HCT116 (cell line): ENCODE measurements at regions not wholly inside any gene's neighbourhood (a gene's known extent, or its start where the extent isn't known, plus 50 kb on each side); places are given as distances from the start of the nearest gene placed in this dataset.

ENCODE experiments used
- ATAC-seq: fragments of 200-7000 bp; cut with Tn5 transposase; 2 replicates; pipeline ENCODE4 v1.9.1; 2020; ENCODE audit warnings: mild to moderate bottlenecking, moderate library complexity
- BruUV-seq: library from RNA; stranded (reverse); fragments of 400-500 nt; replicated peaks from 2 replicates; lab custom pipeline; 2021; lab: Mats Ljungman, UMichigan
- CTCF ChIA-PET: fragments of 300-600 bp; sonication (Branson Sonifier 250); formaldehyde crosslinking; loops from one replicate; lab custom pipeline; 2021; ENCODE audit warnings: antibody characterized with exemption; lab: Charles Lee
- POLR2A ChIA-PET: fragments of 300-600, 350-600 bp; sonication (Branson Sonifier 250); formaldehyde crosslinking; loops from one replicate; lab custom pipeline; 2021; ENCODE audit warnings: antibody characterized with exemption; lab: Charles Lee
- RAD21 ChIA-PET, 2 experiments: fragments of 300-600 bp; sonication (Branson Sonifier 250); formaldehyde crosslinking; loops; one replicate each; lab custom pipeline; 2023; ENCODE audit warnings: low total read pairs in 2 of 2; ENCODE audit not compliant: uncharacterized antibody in 2 of 2, unreplicated experiment in 2 of 2, low non-redundant PET in 1 of 2; lab: Charles Lee
- DNase-seq: peaks from one replicate; pipeline ENCODE4 v3.0.0-alpha.2; 2010; ENCODE audit warnings: low read depth, low spot score
- H2AFZ ChIP-seq: fragments of 200-600 bp; shearing (Covaris generic), sonication (generic); 2 replicates; pipeline ENCODE4 v1.6.1; 2017; ENCODE audit warnings: low read depth, mixed run types, mixed read lengths, antibody characterized with exemption, low read length; ENCODE audit not compliant: poor library complexity, severe bottlenecking
- H3K27ac ChIP-seq: 2 replicates; pipeline ENCODE4 v1.5.1; 2012; ENCODE audit warnings: low read depth, low read length
- H3K27me3 ChIP-seq: fragments of 200-600 bp; sonication (generic); 2 replicates; pipeline ENCODE4 v1.6.1; 2016; ENCODE audit warnings: mixed run types, low read length, mixed read lengths; ENCODE audit not compliant: insufficient read depth
- H3K36me3 ChIP-seq, 2 experiments: fragments of 200-500 bp in 1 of 2; fragments of 200-600 bp in 1 of 2; sonication (Bioruptor generic) in 1 of 2; sonication (generic) in 1 of 2; 2 replicates each; pipeline versions ENCODE4 v1.5.1 to v1.6.1; 2014 to 2016; ENCODE audit warnings: low read length in 2 of 2, inconsistent platforms in 1 of 2, mixed read lengths in 1 of 2, mixed run types in 1 of 2; ENCODE audit not compliant: insufficient read depth in 2 of 2, control insufficient read depth in 1 of 2
- H3K4me1 ChIP-seq, 2 experiments: fragments of 200-600 bp in 1 of 2; sonication (generic) in 1 of 2; 2 replicates each; pipeline versions ENCODE4 v1.5.1 to v1.6.1; 2012 to 2017; ENCODE audit warnings: low read length in 2 of 2, inconsistent platforms in 1 of 2, mild to moderate bottlenecking in 1 of 2, mixed read lengths in 1 of 2, mixed run types in 1 of 2, moderate library complexity in 1 of 2; ENCODE audit not compliant: insufficient read depth in 2 of 2, control insufficient read depth in 1 of 2
- H3K4me2 ChIP-seq: fragments of 200-600 bp; sonication (generic); 2 replicates; pipeline ENCODE4 v1.6.1; 2017; ENCODE audit warnings: mixed run types, low read length, mixed read lengths
- H3K4me3 ChIP-seq, 2 experiments: fragments of 200-600 bp in 1 of 2; sonication (generic) in 1 of 2; replicated peaks in 1 of 2; 2 replicates each; pipeline ENCODE4 v1.5.1; 2011 to 2016; ENCODE audit warnings: low read length in 2 of 2, control low read depth in 1 of 2, low read depth in 1 of 2, mild to moderate bottlenecking in 1 of 2, mixed read lengths in 1 of 2, mixed run types in 1 of 2
- H3K79me2 ChIP-seq: fragments of 200-600 bp; sonication (generic); 2 replicates; pipeline ENCODE4 v1.6.1; 2017; ENCODE audit warnings: mild to moderate bottlenecking, mixed run types, low read length, moderate library complexity, mixed read lengths; ENCODE audit not compliant: insufficient read depth
- H3K9ac ChIP-seq: fragments of 200-600 bp; sonication (generic); 2 replicates; pipeline ENCODE4 v1.6.1; 2016; ENCODE audit warnings: low read length, mixed read lengths
- H3K9me2 ChIP-seq: fragments of 200-600 bp; sonication (generic), shearing (Covaris generic); 2 replicates; pipeline ENCODE4 v1.6.1; 2017; ENCODE audit warnings: mixed run types, mild to moderate bottlenecking, moderate library complexity; ENCODE audit not compliant: insufficient read depth
- H3K9me3 ChIP-seq, 2 experiments: fragments of 200-500 bp in 1 of 2; fragments of 200-600 bp in 1 of 2; sonication (Bioruptor generic) in 1 of 2; sonication (generic) in 1 of 2; 2 replicates each; pipeline ENCODE4 v1.6.1; 2014 to 2017; ENCODE audit warnings: low read length in 2 of 2, mixed read lengths in 2 of 2, inconsistent platforms in 1 of 2, low read depth in 1 of 2, mild to moderate bottlenecking in 1 of 2, mixed run types in 1 of 2, moderate library complexity in 1 of 2; ENCODE audit not compliant: control insufficient read depth in 1 of 2, insufficient read depth in 1 of 2
- H4K20me1 ChIP-seq: fragments of 200-600 bp; sonication (generic), shearing (Covaris generic); 2 replicates; pipeline ENCODE4 v1.6.1; 2017; ENCODE audit warnings: mixed run types, mild to moderate bottlenecking, moderate library complexity; ENCODE audit not compliant: insufficient read depth
- CEBPB ChIP-seq: IDR thresholded peaks from 2 replicates; pipeline ENCODE4 v1.6.1; 2012; ENCODE audit warnings: low read depth
- CTCF ChIP-seq, 3 experiments: fragments of 200-600 bp in 1 of 3; sonication (generic) in 1 of 3; IDR thresholded peaks in 2 of 3; conservative IDR thresholded peaks in 1 of 3; 2 replicates each; pipeline ENCODE4 v1.5.1; 2012 to 2017; ENCODE audit warnings: low read depth in 2 of 3, low read length in 2 of 3, antibody characterized with exemption in 1 of 3, borderline replicate concordance in 1 of 3, control low read depth in 1 of 3, mild to moderate bottlenecking in 1 of 3, mixed read lengths in 1 of 3, mixed run types in 1 of 3, moderate library complexity in 1 of 3; ENCODE audit not compliant: insufficient read depth in 1 of 3
- EZH2 ChIP-seq: fragments of 200-600 bp; sonication (generic); IDR thresholded peaks from 2 replicates; pipeline ENCODE4 v1.6.1; 2017; ENCODE audit warnings: antibody characterized with exemption, mixed run types
- EZH2phosphoT487 ChIP-seq: fragments of 200-600 bp; IDR thresholded peaks from 2 replicates; pipeline ENCODE4 v1.6.1; 2018; ENCODE audit warnings: antibody characterized with exemption, borderline replicate concordance
- FOSL1 ChIP-seq: IDR thresholded peaks from 2 replicates; pipeline ENCODE4 v1.6.1; 2012; ENCODE audit warnings: low read depth
- JUND ChIP-seq: IDR thresholded peaks from 2 replicates; pipeline ENCODE4 v1.6.1; 2012
- POLR2A ChIP-seq: IDR thresholded peaks from 2 replicates; pipeline ENCODE4 v1.7.0; 2011; ENCODE audit warnings: borderline replicate concordance; ENCODE audit not compliant: insufficient read depth, insufficient read length; ENCODE audit errors: extremely low read depth
- POLR2AphosphoS5 ChIP-seq: IDR thresholded peaks from 2 replicates; pipeline ENCODE4 v1.6.1; 2011; ENCODE audit warnings: mild to moderate bottlenecking, low read depth, low read length, moderate library complexity
- RAD21 ChIP-seq: IDR thresholded peaks from 2 replicates; pipeline ENCODE4 v1.6.1; 2012; ENCODE audit warnings: low read depth, mild to moderate bottlenecking
- SIN3A ChIP-seq: IDR thresholded peaks from 2 replicates; pipeline ENCODE4 v1.6.1; 2012; ENCODE audit warnings: low read depth
- SRF ChIP-seq: IDR thresholded peaks from 2 replicates; pipeline ENCODE4 v1.6.1; 2012; ENCODE audit warnings: low read depth
- TCF7L2 ChIP-seq: IDR thresholded peaks from 2 replicates; pipeline ENCODE4 v1.7.0; 2011; ENCODE audit warnings: borderline replicate concordance, inconsistent platforms; ENCODE audit not compliant: insufficient read depth, insufficient read length; ENCODE audit errors: extremely low read depth
- YY1 ChIP-seq: IDR thresholded peaks from 2 replicates; pipeline ENCODE4 v1.6.1; 2011; ENCODE audit warnings: low read length, low read depth, moderate library complexity, mild to moderate bottlenecking; ENCODE audit not compliant: insufficient replicate concordance; ENCODE audit errors: extremely low read depth
- ZFX ChIP-seq: fragments of 450-650 bp; IDR thresholded peaks from 2 replicates; pipeline ENCODE4 v1.6.1; 2017
- ZNF274 ChIP-seq: fragments of 200-500 bp; sonication (Bioruptor generic); IDR thresholded peaks from 2 replicates; pipeline ENCODE4 v1.6.1; 2014; ENCODE audit warnings: mild to moderate bottlenecking, low read depth, low read length, inconsistent platforms
- intact Hi-C: fragments of 100-400 bp; cut with micrococcal nuclease; formaldehyde crosslinking; loops from 2 replicates; pipeline ENCODE4 v1.10.0; 2022

GRCh38 chr20:30921286-30922071 is 336.0 kb upstream of the DEFB115 start:
- H3K9me3 ChIP-seq = no peaks in the 10 kb centered on the region
- H3K4me3 ChIP-seq = no peak overlapping the region
- BruUV-seq = no TSS peak
- H3K79me2 ChIP-seq = no peaks in the 10 kb centered on the region
- no peaks in the 10 kb centered on the region for H3K4me1 ChIP-seq
- TF ChIP-seq ZNF274 = no peak
- no peak for TF ChIP-seq TCF7L2
- TF ChIP-seq POLR2A = no peak
- TF ChIP-seq RAD21 = no peak
- TF ChIP-seq YY1 = no peak
- TF ChIP-seq CTCF (IDR thresholded peaks at IDR 0.05 in 2 of 3, conservative IDR thresholded peaks at IDR 0.05 in 1 of 3; ENCODE audit: borderline replicate concordance in 1 of 3, insufficient read depth in 1 of 3, low read depth in 2 of 3, low read length in 2 of 3) = no peak
- TF ChIP-seq EZH2phosphoT487 = no peak
- TF ChIP-seq JUND = no peak
- no peak for TF ChIP-seq SIN3A
- TF ChIP-seq ZFX = no peak
- TF ChIP-seq EZH2 = no peak
- no peak for TF ChIP-seq SRF
- TF ChIP-seq CEBPB = no peak
- no peak for TF ChIP-seq POLR2AphosphoS5
- TF ChIP-seq FOSL1 = no peak
- TF ChIP-seq, all 23 proteins: peak for 0
- no peak overlapping the region for H3K27ac ChIP-seq
- ATAC-seq (no peak), DNase-seq (no peak)
- no peaks in the 10 kb centered on the region for H4K20me1 ChIP-seq
- CTCF ChIA-PET = no interaction called here
- no peak overlapping the region for H3K4me2 ChIP-seq
- no peak overlapping the region for H2AFZ ChIP-seq
- no peaks in the 10 kb centered on the region for H3K36me3 ChIP-seq
- intact Hi-C loops = no loop called here
- no peak overlapping the region for H3K9ac ChIP-seq
- no peaks in the 10 kb centered on the region for H3K27me3 ChIP-seq
- RAD21 ChIA-PET = no interaction called here
- POLR2A ChIA-PET = no interaction called here
- H3K9me2 ChIP-seq = no peaks in the 10 kb centered on the region
